ENCODE measurements at regions not wholly inside any gene's neighbourhood (a gene's known extent, or its start where the extent isn't known, plus 50 kb on each side); places are given as distances from the start of the nearest gene placed in this dataset.

DNA sequence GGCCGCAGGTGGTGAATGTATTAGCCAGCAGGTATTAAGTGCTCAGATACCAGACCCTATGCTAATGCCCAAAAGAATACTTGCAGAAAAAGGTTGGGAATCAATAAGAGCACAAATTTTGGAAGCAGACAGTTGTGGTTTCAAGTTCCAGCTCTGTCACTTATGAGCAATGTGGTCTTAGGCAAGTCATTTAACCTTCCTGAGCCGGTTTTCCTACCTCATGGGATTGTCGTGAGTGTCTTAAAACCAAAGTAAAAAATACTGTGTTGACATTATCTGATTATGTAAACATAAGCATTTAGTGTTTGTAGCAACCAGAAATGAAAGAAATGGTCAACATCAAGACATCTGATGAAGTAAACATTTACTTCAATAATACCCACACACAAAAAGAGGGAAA, 93.0 kb upstream of the CHST9 start:
- DNase-seq: no peak

DNA sequence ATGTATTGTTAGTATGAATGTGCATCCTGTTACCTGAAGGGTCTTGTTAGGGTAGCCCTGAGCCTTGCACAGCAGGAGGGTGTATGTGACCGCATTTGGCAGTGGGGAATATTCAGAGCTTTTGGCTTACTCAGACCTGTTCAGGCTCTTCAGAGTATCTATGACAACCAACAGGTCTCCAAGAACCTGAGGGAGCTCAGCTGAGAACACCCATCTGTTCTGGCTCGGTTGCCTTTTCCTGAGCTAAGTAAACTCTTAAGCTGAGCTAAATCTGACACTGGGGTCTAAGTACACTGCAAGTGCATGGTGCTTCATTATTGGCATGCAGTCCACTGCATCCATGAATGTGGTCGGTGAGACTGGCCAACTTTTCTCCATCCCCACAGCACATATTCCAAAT, 92.4 kb upstream of the CHST9 start:
- DNase-seq: no peak

DNA sequence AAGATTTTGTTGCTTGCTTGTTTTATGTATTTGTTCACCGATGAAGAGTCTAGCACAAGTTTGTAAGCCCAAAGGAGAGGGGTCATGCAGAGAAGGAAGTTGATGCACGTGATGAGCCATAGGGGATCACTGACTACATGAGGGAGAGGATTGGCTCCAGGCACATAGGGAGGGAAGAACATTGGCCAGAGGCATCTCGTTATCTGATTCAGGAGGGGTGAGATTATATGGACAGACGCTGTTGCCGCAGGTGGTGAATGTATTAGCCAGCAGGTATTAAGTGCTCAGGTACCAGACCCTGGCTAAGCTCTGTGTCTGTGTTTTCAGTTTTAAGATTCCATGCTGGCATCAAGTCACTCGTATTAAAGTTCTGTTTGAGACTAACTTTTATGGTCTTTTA, 91.8 kb upstream of the CHST9 start:
- no peak for DNase-seq

DNA sequence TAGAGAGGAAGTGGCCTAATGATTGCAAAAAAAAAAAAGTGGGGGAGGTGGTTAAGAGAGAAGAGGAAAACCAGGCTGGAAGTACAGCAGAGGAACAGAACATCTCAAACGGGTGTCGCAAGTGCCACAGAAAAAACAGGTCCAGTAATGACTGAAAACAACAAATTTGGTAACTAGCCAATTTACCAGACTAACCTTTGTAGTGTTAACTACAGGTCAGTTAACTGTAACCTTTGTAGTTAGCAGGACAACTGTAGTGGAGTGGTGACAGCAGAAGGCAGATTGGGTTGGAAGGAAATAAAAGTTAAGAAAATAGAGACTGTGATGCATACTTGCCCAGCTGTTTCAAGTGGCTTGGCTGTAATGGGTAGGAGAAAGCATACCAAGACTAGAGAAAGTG, 91.4 kb upstream of the CHST9 start:
- DNase-seq: no peak

DNA sequence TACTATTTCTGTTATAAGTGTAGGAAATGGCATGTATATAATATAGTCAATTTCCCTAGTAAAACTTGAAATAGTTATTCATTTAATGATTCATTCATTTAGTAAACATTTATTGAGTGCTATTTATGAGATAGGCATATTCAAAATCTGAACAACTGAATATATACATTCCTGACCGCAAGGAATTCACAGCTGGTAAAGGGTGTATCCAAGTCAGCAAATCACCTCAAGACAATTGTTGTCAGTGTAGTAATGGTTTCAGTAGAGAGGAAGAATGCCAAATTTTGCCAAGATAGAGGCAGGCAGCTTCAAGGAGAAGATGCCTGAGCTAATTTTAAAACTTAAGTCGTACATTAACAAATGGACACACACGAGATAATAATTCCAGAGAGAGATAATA, 89.8 kb upstream of the CHST9 start:
- DNase-seq: no peak

- DNase-seq: no peak
Observed at GRCh38 chr18:27270508-27270907, 85.4 kb upstream of the CHST9 start.

GRCh38 chr18:27263369-27263768, 78.3 kb upstream of the CHST9 start:
- no peak for DNase-seq

- no peak for DNase-seq
Observed at GRCh38 chr18:27261769-27262549, 76.9 kb upstream of the CHST9 start.

DNA sequence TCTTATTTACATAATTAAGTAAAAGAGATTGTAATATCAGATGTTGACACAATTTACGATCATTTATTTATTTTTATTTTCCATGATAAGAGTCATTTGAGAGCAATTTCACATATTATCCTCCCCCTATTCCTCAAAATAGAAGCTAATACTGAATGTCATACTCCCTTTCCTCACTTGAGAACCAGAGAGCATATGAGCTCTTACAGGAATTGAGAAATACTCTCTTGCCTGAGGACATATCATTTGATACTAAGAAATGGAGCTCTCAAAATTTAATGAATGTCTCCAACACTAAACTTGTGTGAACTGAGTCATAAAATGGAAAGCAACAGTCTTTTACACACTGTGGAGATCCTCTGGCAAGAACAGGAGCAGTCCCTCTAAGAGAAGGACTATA, 68.5 kb upstream of the CHST9 start:
- no peak for DNase-seq

DNA sequence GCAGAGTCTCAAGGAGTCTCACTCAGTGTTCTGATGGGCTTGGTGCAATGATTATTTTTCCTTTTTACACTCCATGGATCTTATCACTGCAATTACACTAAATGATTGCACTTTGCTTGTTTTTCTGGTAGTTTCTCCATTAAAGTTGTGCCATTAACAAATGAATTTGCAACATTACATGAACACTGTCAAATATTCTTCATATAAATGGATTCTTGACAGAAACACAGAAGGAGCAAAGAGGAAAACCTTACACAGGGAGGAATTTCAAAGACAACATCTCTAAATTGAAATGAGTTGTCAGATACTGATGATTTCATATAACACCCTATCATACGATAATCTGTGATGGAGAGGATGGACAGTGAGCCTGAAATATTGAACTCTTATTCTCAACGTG, 65.4 kb upstream of the CHST9 start:
- no peak for DNase-seq

- no peak for DNase-seq
Observed at GRCh38 chr18:27249933-27250332, 64.8 kb upstream of the CHST9 start.

DNA sequence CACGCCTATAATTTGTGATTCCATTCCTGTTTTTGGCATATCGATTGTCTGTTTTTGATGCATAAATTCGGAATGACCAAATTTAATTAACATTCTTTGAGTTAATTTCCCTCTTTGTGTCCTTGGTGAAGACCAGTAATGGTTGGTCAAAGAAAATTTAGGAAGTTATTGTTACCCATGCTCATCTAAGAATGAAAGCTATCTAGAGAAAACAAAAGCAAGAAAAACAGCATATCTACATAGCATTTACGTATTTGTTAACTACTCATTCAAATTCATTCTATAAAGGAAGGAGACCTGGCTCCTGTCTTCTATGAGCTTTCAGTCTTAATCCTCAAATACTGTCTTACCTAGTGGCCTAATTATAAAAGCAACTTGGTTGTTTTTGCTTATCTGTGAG, 59.2 kb upstream of the CHST9 start:
- no peak for DNase-seq

- no peak for DNase-seq
Observed at GRCh38 chr18:27242392-27243047, 57.4 kb upstream of the CHST9 start.

DNA sequence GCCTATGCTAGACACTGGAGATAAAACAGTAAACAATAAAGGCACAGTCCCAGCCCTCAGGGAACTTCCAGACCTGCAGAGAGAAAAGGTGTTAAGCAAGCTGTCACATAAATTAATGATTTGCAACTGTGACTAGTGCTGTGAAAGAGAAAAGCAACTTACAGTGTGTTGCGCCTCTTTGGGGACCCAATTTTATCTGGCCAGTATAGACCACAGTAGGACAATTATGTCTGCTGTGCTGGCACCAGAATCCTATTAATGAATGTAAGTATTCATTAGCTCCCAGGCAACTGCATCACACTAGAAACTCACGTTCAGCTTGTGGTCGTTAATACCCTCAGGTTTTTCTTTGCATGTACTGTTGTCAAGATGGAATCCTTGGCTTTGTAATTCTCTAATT, 55.3 kb upstream of the CHST9 start:
- no peak for DNase-seq

DNA sequence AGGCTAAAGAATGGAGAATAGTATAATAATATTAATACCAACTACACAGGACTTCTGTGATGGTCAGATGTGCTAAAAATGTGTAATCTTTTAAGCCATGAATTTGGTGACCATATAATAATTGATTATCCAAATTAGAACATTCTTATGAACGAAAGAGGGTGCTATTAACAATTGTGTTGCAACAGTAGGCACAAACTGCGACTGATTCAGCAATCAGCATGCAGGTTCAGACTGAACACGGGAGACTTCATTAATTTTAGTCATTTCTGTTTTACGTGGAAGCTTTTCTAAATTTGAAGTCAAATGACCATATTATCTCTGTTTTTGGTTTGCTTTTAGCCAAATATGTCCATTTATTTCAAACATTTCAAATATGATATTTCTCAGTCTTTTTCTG, 54.6 kb upstream of the CHST9 start:
- no peak for DNase-seq

GRCh38 chr18:27235218-27235870, 50.2 kb upstream of the CHST9 start:
- no peak for DNase-seq

All from amygdala (tissue), 56 donors.